Hepatocyte (in vitro differentiated cells): ENCODE measurements at regions not wholly inside any gene's neighbourhood (a gene's known extent, or its start where the extent isn't known, plus 50 kb on each side); places are given as distances from the start of the nearest gene placed in this dataset.

Source experiments
- EZH2 ChIP-seq: fragments of 200-600 bp; sonication (generic); IDR thresholded peaks from 2 replicates; pipeline ENCODE4 v1.6.1; 2016; ENCODE audit warnings: antibody characterized with exemption, mild to moderate bottlenecking, borderline replicate concordance
- EZH2phosphoT487 ChIP-seq: fragments of 200-600 bp; sonication (generic); IDR thresholded peaks from one replicate; pipeline ENCODE4 v1.6.1; 2018; ENCODE audit warnings: antibody characterized with exemption, mild to moderate bottlenecking, low read depth, moderate library complexity; ENCODE audit not compliant: unreplicated experiment, severe bottlenecking
- TF ChIP-seq, protein P1 (sequence below): fragments of 200-600 bp; sonication (generic); IDR thresholded peaks from 2 replicates; pipeline ENCODE4 v1.5.1; 2016; ENCODE audit warnings: antibody characterized with exemption, mild to moderate bottlenecking; ENCODE audit not compliant: poor library complexity

DNA sequence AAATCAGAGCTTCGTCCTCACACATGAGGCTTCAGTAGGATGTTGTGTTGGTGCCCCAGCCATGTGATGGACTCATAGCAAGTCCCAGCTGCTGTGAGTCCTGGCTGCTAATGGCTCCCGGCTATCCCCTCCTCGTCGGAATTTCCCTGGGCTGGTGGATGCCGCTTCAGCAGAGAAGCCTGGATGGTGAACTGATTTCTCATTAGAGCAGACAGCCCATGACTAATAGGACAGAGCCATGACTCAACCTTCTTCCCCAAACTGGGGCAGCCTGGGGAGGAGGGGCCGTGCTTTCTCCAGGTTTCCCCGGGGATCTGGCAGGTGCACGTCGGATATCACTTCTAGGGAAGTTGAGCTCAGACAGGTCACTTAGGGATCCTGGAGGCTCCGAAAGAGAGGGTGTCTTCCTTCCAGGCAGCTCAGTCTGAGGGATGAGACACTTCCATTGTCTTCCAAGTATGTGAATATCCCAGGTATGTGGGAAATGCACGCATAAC, 112.7 kb downstream of the ASMT start:
- TF ChIP-seq, protein P1, sequence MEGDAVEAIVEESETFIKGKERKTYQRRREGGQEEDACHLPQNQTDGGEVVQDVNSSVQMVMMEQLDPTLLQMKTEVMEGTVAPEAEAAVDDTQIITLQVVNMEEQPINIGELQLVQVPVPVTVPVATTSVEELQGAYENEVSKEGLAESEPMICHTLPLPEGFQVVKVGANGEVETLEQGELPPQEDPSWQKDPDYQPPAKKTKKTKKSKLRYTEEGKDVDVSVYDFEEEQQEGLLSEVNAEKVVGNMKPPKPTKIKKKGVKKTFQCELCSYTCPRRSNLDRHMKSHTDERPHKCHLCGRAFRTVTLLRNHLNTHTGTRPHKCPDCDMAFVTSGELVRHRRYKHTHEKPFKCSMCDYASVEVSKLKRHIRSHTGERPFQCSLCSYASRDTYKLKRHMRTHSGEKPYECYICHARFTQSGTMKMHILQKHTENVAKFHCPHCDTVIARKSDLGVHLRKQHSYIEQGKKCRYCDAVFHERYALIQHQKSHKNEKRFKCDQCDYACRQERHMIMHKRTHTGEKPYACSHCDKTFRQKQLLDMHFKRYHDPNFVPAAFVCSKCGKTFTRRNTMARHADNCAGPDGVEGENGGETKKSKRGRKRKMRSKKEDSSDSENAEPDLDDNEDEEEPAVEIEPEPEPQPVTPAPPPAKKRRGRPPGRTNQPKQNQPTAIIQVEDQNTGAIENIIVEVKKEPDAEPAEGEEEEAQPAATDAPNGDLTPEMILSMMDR = no peak
- TF ChIP-seq EZH2 (no peak), EZH2phosphoT487 (no peak)
